ENCODE measurements at regions not wholly inside any gene's neighbourhood (a gene's known extent, or its start where the extent isn't known, plus 50 kb on each side); places are given as distances from the start of the nearest gene placed in this dataset.

DNA sequence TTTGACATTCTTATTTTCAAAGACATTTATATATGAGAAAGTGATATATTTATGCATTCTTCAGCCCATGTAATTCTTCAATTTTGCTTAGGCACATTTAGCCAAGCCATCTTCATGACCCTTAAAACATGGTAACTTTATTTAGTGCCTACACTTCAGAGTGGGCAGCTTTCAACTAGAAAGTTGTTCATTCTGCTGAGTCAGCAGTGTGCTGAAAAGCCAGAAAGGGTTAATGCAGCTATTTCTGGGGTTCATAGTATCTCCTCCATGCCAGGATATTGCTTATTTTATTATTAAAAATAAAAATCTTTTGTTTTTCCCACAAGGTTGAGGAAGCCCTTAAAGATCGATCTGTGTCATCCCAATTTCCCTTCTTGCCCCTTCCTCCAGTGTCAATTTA lies 79.2 kb downstream of the EDN1 start (continued):
- TF ChIP-seq AFF4 (CRISPR knock-in tag; IDR thresholded peaks at IDR 0.05; ENCODE audit: borderline replicate concordance) (no peak), ZNF138 (CRISPR knock-in tag; conservative IDR thresholded peaks at IDR 0.05) (no peak), SMAD3 (CRISPR knock-in tag; IDR thresholded peaks at IDR 0.05; ENCODE audit: borderline replicate concordance) (no peak)

GRCh38 chr6:12369781-12370262 lies 79.7 kb downstream of the EDN1 start:
- H3K27ac Mint-ChIP-seq = no peak overlapping the region
- TF ChIP-seq RELA (CRISPR knock-in tag; IDR thresholded peaks at IDR 0.05; ENCODE audit: borderline replicate concordance) (no peak), MLX (CRISPR knock-in tag; IDR thresholded peaks at IDR 0.05) (no peak), ZNF671 (CRISPR knock-in tag; IDR thresholded peaks at IDR 0.05) (no peak), NFATC4 (CRISPR knock-in tag; IDR thresholded peaks at IDR 0.05) (no peak), TEAD4 (CRISPR knock-in tag; IDR thresholded peaks at IDR 0.05) (no peak), ATF3 (CRISPR knock-in tag; conservative IDR thresholded peaks at IDR 0.05) (no peak), PRRX2 (CRISPR knock-in tag; IDR thresholded peaks at IDR 0.05) (no peak), ZNF317 (CRISPR knock-in tag; IDR thresholded peaks at IDR 0.05; ENCODE audit: borderline replicate concordance, low read depth) (no peak), NR1H2 (CRISPR knock-in tag; IDR thresholded peaks at IDR 0.05) (no peak), ARID4B (CRISPR knock-in tag; IDR thresholded peaks at IDR 0.05; ENCODE audit: borderline replicate concordance) (no peak), MXD4 (CRISPR knock-in tag; IDR thresholded peaks at IDR 0.05; ENCODE audit: borderline replicate concordance) (no peak), ZNF532 (CRISPR knock-in tag; IDR thresholded peaks at IDR 0.05; ENCODE audit: borderline replicate concordance) (no peak), TCF7 (CRISPR knock-in tag; IDR thresholded peaks at IDR 0.05; ENCODE audit: low read depth) (no peak), NFYB (CRISPR knock-in tag; conservative IDR thresholded peaks at IDR 0.05; ENCODE audit: low read depth) (no peak), ELF4 (CRISPR knock-in tag; IDR thresholded peaks at IDR 0.05; ENCODE audit: low read depth) (no peak)
- TF ChIP-seq, protein P1, sequence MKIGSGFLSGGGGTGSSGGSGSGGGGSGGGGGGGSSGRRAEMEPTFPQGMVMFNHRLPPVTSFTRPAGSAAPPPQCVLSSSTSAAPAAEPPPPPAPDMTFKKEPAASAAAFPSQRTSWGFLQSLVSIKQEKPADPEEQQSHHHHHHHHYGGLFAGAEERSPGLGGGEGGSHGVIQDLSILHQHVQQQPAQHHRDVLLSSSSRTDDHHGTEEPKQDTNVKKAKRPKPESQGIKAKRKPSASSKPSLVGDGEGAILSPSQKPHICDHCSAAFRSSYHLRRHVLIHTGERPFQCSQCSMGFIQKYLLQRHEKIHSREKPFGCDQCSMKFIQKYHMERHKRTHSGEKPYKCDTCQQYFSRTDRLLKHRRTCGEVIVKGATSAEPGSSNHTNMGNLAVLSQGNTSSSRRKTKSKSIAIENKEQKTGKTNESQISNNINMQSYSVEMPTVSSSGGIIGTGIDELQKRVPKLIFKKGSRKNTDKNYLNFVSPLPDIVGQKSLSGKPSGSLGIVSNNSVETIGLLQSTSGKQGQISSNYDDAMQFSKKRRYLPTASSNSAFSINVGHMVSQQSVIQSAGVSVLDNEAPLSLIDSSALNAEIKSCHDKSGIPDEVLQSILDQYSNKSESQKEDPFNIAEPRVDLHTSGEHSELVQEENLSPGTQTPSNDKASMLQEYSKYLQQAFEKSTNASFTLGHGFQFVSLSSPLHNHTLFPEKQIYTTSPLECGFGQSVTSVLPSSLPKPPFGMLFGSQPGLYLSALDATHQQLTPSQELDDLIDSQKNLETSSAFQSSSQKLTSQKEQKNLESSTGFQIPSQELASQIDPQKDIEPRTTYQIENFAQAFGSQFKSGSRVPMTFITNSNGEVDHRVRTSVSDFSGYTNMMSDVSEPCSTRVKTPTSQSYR (CRISPR knock-in tag; IDR thresholded peaks at IDR 0.05) = no peak
- H3K4me1 Mint-ChIP-seq = peaks cover 11% of the 10 kb centered on the region
- no peak for DNase-seq (ENCODE audit: low spot score)
- H3K9me3 Mint-ChIP-seq = 0 out of 2 replicates have a peak, but pooled peaks cover 4% of the 10 kb centered on the region
- peaks cover 3% of the 10 kb centered on the region; the same call in 1 of the 2 replicates for H3K27me3 Mint-ChIP-seq (ENCODE audit: low read depth)
- CTCF ChIA-PET = interaction anchor here (0.8 kb wide), 2 partner anchors 113 to 135 kb away, joined by 3 read pairs; no protein-coding TSS in a partner anchor
- POLR2A ChIA-PET = no interaction called here
- no peaks in the 10 kb centered on the region for H3K36me3 Mint-ChIP-seq
- H3K4me3 Mint-ChIP-seq = no peak overlapping the region
- no peak for ATAC-seq
